K562 (cell line): ENCODE measurements at regions not wholly inside any gene's neighbourhood (a gene's known extent, or its start where the extent isn't known, plus 50 kb on each side); places are given as distances from the start of the nearest gene placed in this dataset.

Experiments used
- ATAC-seq: fragments of 200-7000 bp; cut with Tn5 transposase; 3 replicates; pipeline ENCODE4 v1.9.1; 2020; ENCODE audit warnings: moderate library complexity
- BruUV-seq: library from RNA; stranded (reverse); fragments of 400-500 nt; replicated peaks from 2 replicates; lab custom pipeline; 2021; lab: Mats Ljungman, UMichigan
- CTCF ChIA-PET: fragments of 300-600 bp; formaldehyde crosslinking; extraction: SDS; loops from one replicate; lab custom pipeline; 2021; ENCODE audit warnings: low intra/inter-chr PET ratio; lab: Yijun Ruan, JAX
- POLR2A ChIA-PET: fragments of 300-600, 350-650 bp; sonication (Branson Sonifier 250); formaldehyde crosslinking; extraction: SDS; loops from one replicate; lab custom pipeline; 2021; ENCODE audit warnings: antibody characterized with exemption, inconsistent platforms; lab: Yijun Ruan, JAX
- DNase-seq, 4 experiments: peaks; one replicate each; pipeline versions ENCODE4 v3.0.0 to v3.0.0-alpha.2; 2011 to 2018; ENCODE audit warnings: low spot score in 3 of 4, mixed read lengths in 3 of 4; ENCODE audit errors: extremely low read depth in 1 of 4
- FAIRE-seq: peaks from 2 replicates; lab custom pipeline; 2011; peaks lifted over from hg19 to GRCh38; lab: Jason Lieb, UNC
- H2AFZ ChIP-seq: 2 replicates; pipeline ENCODE4 v1.6.0; 2011; ENCODE audit warnings: low read depth, low read length, control low read depth, inconsistent platforms
- H3K27ac ChIP-seq: fragments of 200-600 bp; 3 replicates; pipeline ENCODE4 v1.8.0; 2011; ENCODE audit warnings: low read depth, mild to moderate bottlenecking, control low read depth, inconsistent platforms, low read length, moderate library complexity, mixed read lengths; ENCODE audit errors: extremely low read depth
- H3K27me3 ChIP-seq, 2 experiments: fragments of 300-600 bp in 1 of 2; 2 replicates in 1 of 2; 3 replicates in 1 of 2; pipeline versions ENCODE4 v1.6.0 to v1.8.0; 2011; ENCODE audit warnings: inconsistent platforms in 2 of 2, low read length in 2 of 2, mild to moderate bottlenecking in 1 of 2, mixed read lengths in 1 of 2, moderate library complexity in 1 of 2; ENCODE audit not compliant: control insufficient read depth in 2 of 2, insufficient read depth in 2 of 2
- H3K36me3 ChIP-seq: fragments of 300-600 bp; 3 replicates; pipeline ENCODE4 v1.8.0; 2011; ENCODE audit warnings: mild to moderate bottlenecking, low read length, inconsistent platforms; ENCODE audit not compliant: control insufficient read depth, insufficient read depth
- H3K4me1 ChIP-seq, 2 experiments: fragments of 200-600 bp in 1 of 2; replicated peaks in 1 of 2; 2 replicates in 1 of 2; 3 replicates in 1 of 2; pipeline versions ENCODE4 v1.5.1 to v1.8.0; 2011; ENCODE audit warnings: inconsistent platforms in 2 of 2, low read length in 2 of 2, mild to moderate bottlenecking in 1 of 2, mixed read lengths in 1 of 2, moderate library complexity in 1 of 2; ENCODE audit not compliant: control insufficient read depth in 2 of 2, insufficient read depth in 2 of 2
- H3K4me2 ChIP-seq: 2 replicates; pipeline ENCODE4 v1.6.1; 2011; ENCODE audit warnings: low read length, control low read depth, inconsistent platforms, mixed read lengths; ENCODE audit not compliant: insufficient read depth
- H3K4me3 ChIP-seq: fragments of 200-600 bp; sonication (generic), shearing (Covaris generic); 2 replicates; pipeline ENCODE4 v1.5.1; 2016; ENCODE audit warnings: control low read depth, inconsistent platforms
- H3K79me2 ChIP-seq: fragments of 200-600 bp; 3 replicates; pipeline ENCODE4 v1.8.0; 2011; ENCODE audit warnings: low read length, inconsistent platforms; ENCODE audit not compliant: control insufficient read depth, insufficient read depth
- H3K9ac ChIP-seq, 2 experiments: 2 replicates each; pipeline versions ENCODE4 v1.6.0 to v1.6.1; 2011; ENCODE audit warnings: low read depth in 2 of 2, low read length in 2 of 2, control low read depth in 1 of 2, inconsistent platforms in 1 of 2, mild to moderate bottlenecking in 1 of 2, mixed read lengths in 1 of 2; ENCODE audit not compliant: insufficient read depth in 1 of 2
- H3K9me1 ChIP-seq: one replicate; pipeline ENCODE4 v1.6.0; 2011; ENCODE audit warnings: inconsistent platforms, mild to moderate bottlenecking, low read length, moderate library complexity; ENCODE audit not compliant: control insufficient read depth, insufficient read depth
- H3K9me3 ChIP-seq: replicated peaks from 2 replicates; pipeline ENCODE4 v1.5.1; 2011; ENCODE audit warnings: low read depth, low read length, inconsistent platforms; ENCODE audit not compliant: control insufficient read depth, insufficient read depth
- H4K20me1 ChIP-seq: replicated peaks from 2 replicates; pipeline ENCODE4 v1.6.1; 2011; ENCODE audit warnings: low read length, inconsistent platforms, mixed read lengths; ENCODE audit not compliant: control insufficient read depth, insufficient read depth
- CSDE1 ChIP-seq, 2 experiments: fragments of 450-650 bp; IDR thresholded peaks; 2 replicates each; pipeline ENCODE4 v1.6.1; 2016; ENCODE audit warnings: mild to moderate bottlenecking in 1 of 2
- ELF4 ChIP-seq: fragments of 450-650 bp; formaldehyde crosslinking; IDR thresholded peaks from 2 replicates; pipeline ENCODE4 v1.4.0; 2022; ENCODE audit warnings: missing genetic modification characterization
- ESRRA ChIP-seq: fragments of 450-650 bp; IDR thresholded peaks from 2 replicates; pipeline ENCODE4 v1.6.1; 2014; ENCODE audit warnings: low read depth, mild to moderate bottlenecking, moderate library complexity, borderline replicate concordance
- FOXP4 ChIP-seq: sonication (generic); formaldehyde crosslinking; IDR thresholded peaks from 2 replicates; pipeline ENCODE4 v1.8.0; 2022; ENCODE audit warnings: mild to moderate bottlenecking, missing genetic modification reagents, borderline replicate concordance
- HDAC2 ChIP-seq: fragments of 450-650 bp; IDR thresholded peaks from 2 replicates; pipeline ENCODE4 v1.6.1; 2016; ENCODE audit warnings: mild to moderate bottlenecking
- OTX1 ChIP-seq: fragments of 450-650 bp; formaldehyde crosslinking; IDR thresholded peaks from 2 replicates; pipeline ENCODE4 v1.4.0; 2022; ENCODE audit warnings: mild to moderate bottlenecking
- PHF21A ChIP-seq: fragments of 450-650 bp; IDR thresholded peaks from 2 replicates; pipeline ENCODE4 v1.6.1; 2017; ENCODE audit warnings: low read depth, borderline replicate concordance
- ZBTB1 ChIP-seq: sonication (generic); formaldehyde crosslinking; IDR thresholded peaks from 2 replicates; pipeline ENCODE4 v1.8.1; 2023; ENCODE audit warnings: missing genetic modification reagents, low read depth, mild to moderate bottlenecking, borderline replicate concordance
- ZBTB8A ChIP-seq: fragments of 450-650 bp; IDR thresholded peaks from 2 replicates; pipeline ENCODE4 v1.6.1; 2018; ENCODE audit warnings: mild to moderate bottlenecking, moderate library complexity; ENCODE audit not compliant: partially characterized antibody
- ZNF41 ChIP-seq: fragments of 250-450 bp; sonication (Bioruptor Pico); conservative IDR thresholded peaks from 2 replicates; pipeline ENCODE4 v1.4.0; 2020; ENCODE audit warnings: mild to moderate bottlenecking
- WGBS: fragments of 100-300 bp; shearing (Covaris generic); methylation state at CpG from one replicate; pipeline ENCODE4 v1.1.6; 2016; ENCODE audit warnings: low coverage, mixed read lengths; ENCODE audit not compliant: insufficient coverage; ENCODE audit errors: missing lambda C conversion rate; 5-methylcytosine and 5-hydroxymethylcytosine counted together
- in situ Hi-C: fragments of 300-500 bp; cut with MboI; formaldehyde crosslinking; loops from 4 replicates; pipeline ENCODE4 v1.15.0; 2018; ENCODE audit warnings: inconsistent platforms, mixed read lengths
- intact Hi-C: fragments of 100-400 bp; cut with micrococcal nuclease; formaldehyde crosslinking; loops from 2 replicates; pipeline ENCODE4 v1.14.2; 2022
- TF ChIP-seq, protein P1 (sequence below): fragments of 200-800 bp; sonication (Bioruptor generic); IDR thresholded peaks from 2 replicates; pipeline ENCODE4 v1.6.1; 2017; ENCODE audit warnings: missing genetic modification characterization, missing compliant biosample characterization

GRCh38 chr6:92979281-92979680 is 440.1 kb downstream of the EPHA7 start:
- Histone ChIP-seq H3K27me3 (no peaks in the 10 kb centered on the region), H3K9ac (no peak overlapping the region), H3K9me1 (no peaks in the 10 kb centered on the region), H4K20me1 (no peaks in the 10 kb centered on the region), H3K4me2 (no peak overlapping the region), H3K4me3 (no peak overlapping the region), H3K36me3 (no peaks in the 10 kb centered on the region), H3K27ac (no peak overlapping the region), H2AFZ (no peak overlapping the region), H3K9me3 (no peaks in the 10 kb centered on the region), H3K4me1 (no peaks in the 10 kb centered on the region), H3K79me2 (no peaks in the 10 kb centered on the region)
- FAIRE-seq: no peak
- in situ Hi-C loops: no loop called here
- TF ChIP-seq ESRRA (no peak), FOXP4 (no peak), ZBTB1 (CRISPR knock-in tag) (no peak), OTX1 (CRISPR knock-in tag) (no peak), PHF21A (no peak), CSDE1 (IDR thresholded peaks at IDR 0.05) (no peak), HDAC2 (no peak), ELF4 (CRISPR knock-in tag) (no peak), ZNF41 (CRISPR knock-in tag) (no peak), ZBTB8A (no peak)
- TF ChIP-seq, protein P1, sequence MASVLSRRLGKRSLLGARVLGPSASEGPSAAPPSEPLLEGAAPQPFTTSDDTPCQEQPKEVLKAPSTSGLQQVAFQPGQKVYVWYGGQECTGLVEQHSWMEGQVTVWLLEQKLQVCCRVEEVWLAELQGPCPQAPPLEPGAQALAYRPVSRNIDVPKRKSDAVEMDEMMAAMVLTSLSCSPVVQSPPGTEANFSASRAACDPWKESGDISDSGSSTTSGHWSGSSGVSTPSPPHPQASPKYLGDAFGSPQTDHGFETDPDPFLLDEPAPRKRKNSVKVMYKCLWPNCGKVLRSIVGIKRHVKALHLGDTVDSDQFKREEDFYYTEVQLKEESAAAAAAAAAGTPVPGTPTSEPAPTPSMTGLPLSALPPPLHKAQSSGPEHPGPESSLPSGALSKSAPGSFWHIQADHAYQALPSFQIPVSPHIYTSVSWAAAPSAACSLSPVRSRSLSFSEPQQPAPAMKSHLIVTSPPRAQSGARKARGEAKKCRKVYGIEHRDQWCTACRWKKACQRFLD (CRISPR knock-in tag): no peak
- intact Hi-C loops: no loop called here
- no peak for DNase-seq
- no TSS peak for BruUV-seq
- no peak for ATAC-seq
- ChIA-PET CTCF (no interaction called here), POLR2A (no interaction called here)
- WGBS: 0% methylated on average over 2 of the region's 2 CpGs
